ENCODE measurements at regions not wholly inside any gene's neighbourhood (a gene's known extent, or its start where the extent isn't known, plus 50 kb on each side); places are given as distances from the start of the nearest gene placed in this dataset.

DNA sequence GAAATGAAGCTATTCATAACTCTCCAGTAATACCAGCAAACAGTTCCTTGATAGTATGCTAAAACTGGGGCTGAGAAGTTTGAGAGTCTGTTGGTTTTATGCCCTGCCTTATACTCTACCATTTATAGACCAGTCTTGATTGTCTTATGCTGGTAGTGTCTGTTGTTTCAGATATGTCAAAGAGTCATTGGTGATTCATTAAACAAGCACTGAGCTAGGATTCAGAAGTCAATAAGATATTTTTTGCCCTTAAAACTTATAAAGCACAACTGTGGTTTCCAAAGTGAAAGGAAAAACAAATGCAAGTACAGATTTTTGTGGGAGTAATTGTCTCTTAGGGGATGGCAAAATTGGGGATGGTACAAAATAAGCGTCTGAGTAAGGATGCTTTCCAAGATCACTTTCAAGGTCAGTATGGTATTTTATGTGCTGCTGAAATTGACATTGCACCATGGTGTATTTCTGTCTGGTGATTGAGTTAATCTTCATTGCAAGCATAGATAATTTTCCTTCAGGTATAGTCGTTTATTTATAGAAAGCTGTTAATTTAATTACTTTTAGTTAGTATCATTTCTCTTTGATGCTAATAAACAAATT lies 289.5 kb upstream of the E2F7 start:
- no peaks in the 10 kb centered on the region for H3F3A ChIP-seq (ENCODE audit: low read depth)
- H3K4me3 ChIP-seq (ENCODE audit: low read length, poor library complexity, severe bottlenecking), result no peak overlapping the region
- no peaks in the 10 kb centered on the region for H4K20me1 ChIP-seq (ENCODE audit: insufficient read depth, low read length, poor library complexity, severe bottlenecking)
- no peak overlapping the region for H3K9ac ChIP-seq (ENCODE audit: low read depth, low read length, poor library complexity, severe bottlenecking)
- no peaks in the 10 kb centered on the region; the same call in 1 of the 2 replicates for H3K9me2 ChIP-seq (replicated peaks; ENCODE audit: low read depth, low read length)
- H3K36me3 ChIP-seq (ENCODE audit: insufficient read depth, low read length), result no peaks in the 10 kb centered on the region
- H2AFZ ChIP-seq (ENCODE audit: low read length), result no peak overlapping the region
- no peaks in the 10 kb centered on the region for H3K4me1 ChIP-seq (ENCODE audit: insufficient read depth, low read length, poor library complexity, severe bottlenecking)
- H3K27me3 ChIP-seq (ENCODE audit: insufficient read depth, low read length, poor library complexity, severe bottlenecking), result no peaks in the 10 kb centered on the region
- H3K4me2 ChIP-seq (ENCODE audit: low read depth, low read length, poor library complexity, severe bottlenecking), result no peak overlapping the region
- no peaks in the 10 kb centered on the region for H3K79me2 ChIP-seq (ENCODE audit: insufficient read depth, low read length)
- TF ChIP-seq EZH2phosphoT487 (IDR thresholded peaks at IDR 0.05; ENCODE audit: borderline replicate concordance), result no peak
- TF ChIP-seq, protein P1, sequence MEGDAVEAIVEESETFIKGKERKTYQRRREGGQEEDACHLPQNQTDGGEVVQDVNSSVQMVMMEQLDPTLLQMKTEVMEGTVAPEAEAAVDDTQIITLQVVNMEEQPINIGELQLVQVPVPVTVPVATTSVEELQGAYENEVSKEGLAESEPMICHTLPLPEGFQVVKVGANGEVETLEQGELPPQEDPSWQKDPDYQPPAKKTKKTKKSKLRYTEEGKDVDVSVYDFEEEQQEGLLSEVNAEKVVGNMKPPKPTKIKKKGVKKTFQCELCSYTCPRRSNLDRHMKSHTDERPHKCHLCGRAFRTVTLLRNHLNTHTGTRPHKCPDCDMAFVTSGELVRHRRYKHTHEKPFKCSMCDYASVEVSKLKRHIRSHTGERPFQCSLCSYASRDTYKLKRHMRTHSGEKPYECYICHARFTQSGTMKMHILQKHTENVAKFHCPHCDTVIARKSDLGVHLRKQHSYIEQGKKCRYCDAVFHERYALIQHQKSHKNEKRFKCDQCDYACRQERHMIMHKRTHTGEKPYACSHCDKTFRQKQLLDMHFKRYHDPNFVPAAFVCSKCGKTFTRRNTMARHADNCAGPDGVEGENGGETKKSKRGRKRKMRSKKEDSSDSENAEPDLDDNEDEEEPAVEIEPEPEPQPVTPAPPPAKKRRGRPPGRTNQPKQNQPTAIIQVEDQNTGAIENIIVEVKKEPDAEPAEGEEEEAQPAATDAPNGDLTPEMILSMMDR (conservative IDR thresholded peaks at IDR 0.05; ENCODE audit: low read length), result no peak
- H3K9me3 ChIP-seq (ENCODE audit: insufficient read depth, low read depth, low read length), result no peaks in the 10 kb centered on the region

DNA sequence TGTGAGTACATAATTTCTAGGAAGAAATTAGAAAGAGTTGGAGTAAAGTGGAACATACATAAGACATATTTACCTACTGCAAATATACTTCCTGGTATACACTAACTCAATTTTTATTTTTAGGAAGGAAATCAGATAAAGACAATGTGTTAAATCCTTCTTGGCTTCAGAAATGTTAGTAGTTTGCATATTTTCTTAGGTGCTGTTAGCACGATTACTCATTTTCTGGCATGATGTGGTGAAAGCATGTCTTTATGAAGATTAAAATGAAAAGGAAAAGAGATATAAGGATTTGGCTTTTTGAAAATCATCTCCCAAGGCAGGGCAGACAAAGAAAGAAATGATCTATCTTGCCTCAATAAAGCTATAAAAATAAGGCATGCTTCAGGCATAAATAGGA lies 287.6 kb upstream of the E2F7 start:
- Histone ChIP-seq H3K36me3 (ENCODE audit: insufficient read depth, low read length) (no peaks in the 10 kb centered on the region), H3K9me2 (replicated peaks; ENCODE audit: low read depth, low read length) (no peaks in the 10 kb centered on the region; the same call in 1 of the 2 replicates), H3K9ac (ENCODE audit: low read depth, low read length, poor library complexity, severe bottlenecking) (no peak overlapping the region), H3F3A (ENCODE audit: low read depth) (no peaks in the 10 kb centered on the region), H4K20me1 (ENCODE audit: insufficient read depth, low read length, poor library complexity, severe bottlenecking) (no peaks in the 10 kb centered on the region), H3K4me2 (ENCODE audit: low read depth, low read length, poor library complexity, severe bottlenecking) (no peak overlapping the region), H3K79me2 (ENCODE audit: insufficient read depth, low read length) (no peaks in the 10 kb centered on the region), H3K27me3 (ENCODE audit: insufficient read depth, low read length, poor library complexity, severe bottlenecking) (no peaks in the 10 kb centered on the region), H3K4me3 (ENCODE audit: low read length, poor library complexity, severe bottlenecking) (no peak overlapping the region), H3K9me3 (ENCODE audit: insufficient read depth, low read depth, low read length) (no peaks in the 10 kb centered on the region), H3K4me1 (ENCODE audit: insufficient read depth, low read length, poor library complexity, severe bottlenecking) (no peaks in the 10 kb centered on the region), H2AFZ (ENCODE audit: low read length) (no peak overlapping the region)
- TF ChIP-seq, protein P1 (conservative IDR thresholded peaks at IDR 0.05; ENCODE audit: low read length), result no peak

DNA sequence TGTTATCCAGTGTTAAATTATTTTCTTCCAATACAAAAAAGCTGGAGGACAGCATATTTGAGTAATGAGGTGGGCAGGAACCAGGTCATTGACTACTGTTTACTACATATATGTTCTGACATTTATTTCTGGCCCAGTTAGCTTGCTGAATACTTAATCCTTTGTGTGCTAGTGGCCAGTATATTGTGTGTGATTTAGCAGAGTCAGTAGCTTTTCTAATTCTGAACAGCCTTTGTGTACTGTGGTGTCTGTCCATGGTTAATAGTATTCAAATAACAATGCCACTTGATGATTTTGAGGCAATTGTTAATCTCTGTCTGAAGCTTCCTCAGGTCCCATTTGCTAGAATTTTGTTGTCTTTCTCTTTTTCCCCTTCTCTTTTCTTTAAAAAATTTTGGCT lies 286.5 kb upstream of the E2F7 start:
- no peaks in the 10 kb centered on the region for H3K4me1 ChIP-seq (ENCODE audit: insufficient read depth, low read length, poor library complexity, severe bottlenecking)
- H3K79me2 ChIP-seq (ENCODE audit: insufficient read depth, low read length), result no peaks in the 10 kb centered on the region
- H3K9me3 ChIP-seq (ENCODE audit: insufficient read depth, low read depth, low read length), result no peaks in the 10 kb centered on the region
- H3K27me3 ChIP-seq (ENCODE audit: insufficient read depth, low read length, poor library complexity, severe bottlenecking), result no peaks in the 10 kb centered on the region
- H3K36me3 ChIP-seq (ENCODE audit: insufficient read depth, low read length), result no peaks in the 10 kb centered on the region
- no peaks in the 10 kb centered on the region for H4K20me1 ChIP-seq (ENCODE audit: insufficient read depth, low read length, poor library complexity, severe bottlenecking)
- no peak overlapping the region for H3K9ac ChIP-seq (ENCODE audit: low read depth, low read length, poor library complexity, severe bottlenecking)
- H3K9me2 ChIP-seq (replicated peaks; ENCODE audit: low read depth, low read length), result no peaks in the 10 kb centered on the region; the same call in 1 of the 2 replicates
- H2AFZ ChIP-seq (ENCODE audit: low read length), result no peak overlapping the region
- no peak overlapping the region for H3K4me3 ChIP-seq (ENCODE audit: low read length, poor library complexity, severe bottlenecking)
- no peak overlapping the region for H3K4me2 ChIP-seq (ENCODE audit: low read depth, low read length, poor library complexity, severe bottlenecking)
- no peak for TF ChIP-seq EZH2phosphoT487 (IDR thresholded peaks at IDR 0.05; ENCODE audit: borderline replicate concordance)
- TF ChIP-seq, protein P1 (conservative IDR thresholded peaks at IDR 0.05; ENCODE audit: low read length), result no peak
- no peaks in the 10 kb centered on the region for H3F3A ChIP-seq (ENCODE audit: low read depth)

Data from Loucy (cell line).